Renal cortex interstitium (tissue), 11 donors: ENCODE measurements at regions not wholly inside any gene's neighbourhood (a gene's known extent, or its start where the extent isn't known, plus 50 kb on each side); places are given as distances from the start of the nearest gene placed in this dataset.
A peak's percentile ranks its signal among the peaks of the same experiment; 100 is the strongest.

ENCODE experiments used
- DNase-seq, 11 donors: peaks; one replicate each; pipeline ENCODE4 v3.0.0-alpha.2; 2013; ENCODE audit warnings: low read depth in 9 of 11, low spot score in 4 of 11; ENCODE audit errors: extremely low read depth in 1 of 11

- no peak for DNase-seq
These were observed 66.2 kb upstream of the MTHFD1L start for GRCh38 chr6:150799276-150799805.

- no peak for DNase-seq
These were observed 64.7 kb upstream of the MTHFD1L start for GRCh38 chr6:150800674-150801314.

- no peak for DNase-seq
These were observed 58.7 kb upstream of the MTHFD1L start for GRCh38 chr6:150806790-150807189.

GRCh38 chr6:150813319-150813992, 52.0 kb upstream of the MTHFD1L start:
- peak in 10 of 11 donors; percentile 20 to 46 (median 36) for DNase-seq

GRCh38 chr6:150813993-150814359, 51.5 kb upstream of the MTHFD1L start:
- no peak for DNase-seq
